ENCODE measurements at regions not wholly inside any gene's neighbourhood (a gene's known extent, or its start where the extent isn't known, plus 50 kb on each side); places are given as distances from the start of the nearest gene placed in this dataset.
"Not testable (repeated sequence)": the region's sequence is repeated elsewhere in the genome, so short reads cannot be mapped to it uniquely, and the experiment has no call there.

- DNase-seq: no peak
- intact Hi-C loops (cut with micrococcal nuclease): no loop called here
- Mint-ChIP-seq H3K9me3 (peaks cover 4% of the 10 kb centered on the region), H3K4me3 (no peak overlapping the region), H3K27me3 (no peaks in the 10 kb centered on the region), H3K36me3 (ENCODE audit: low read depth) (no peaks in the 10 kb centered on the region), H3K4me1 (ENCODE audit: low read depth) (no peaks in the 10 kb centered on the region), H3K27ac (no peak overlapping the region)
- no peak for ATAC-seq
- TF ChIP-seq, protein P1, sequence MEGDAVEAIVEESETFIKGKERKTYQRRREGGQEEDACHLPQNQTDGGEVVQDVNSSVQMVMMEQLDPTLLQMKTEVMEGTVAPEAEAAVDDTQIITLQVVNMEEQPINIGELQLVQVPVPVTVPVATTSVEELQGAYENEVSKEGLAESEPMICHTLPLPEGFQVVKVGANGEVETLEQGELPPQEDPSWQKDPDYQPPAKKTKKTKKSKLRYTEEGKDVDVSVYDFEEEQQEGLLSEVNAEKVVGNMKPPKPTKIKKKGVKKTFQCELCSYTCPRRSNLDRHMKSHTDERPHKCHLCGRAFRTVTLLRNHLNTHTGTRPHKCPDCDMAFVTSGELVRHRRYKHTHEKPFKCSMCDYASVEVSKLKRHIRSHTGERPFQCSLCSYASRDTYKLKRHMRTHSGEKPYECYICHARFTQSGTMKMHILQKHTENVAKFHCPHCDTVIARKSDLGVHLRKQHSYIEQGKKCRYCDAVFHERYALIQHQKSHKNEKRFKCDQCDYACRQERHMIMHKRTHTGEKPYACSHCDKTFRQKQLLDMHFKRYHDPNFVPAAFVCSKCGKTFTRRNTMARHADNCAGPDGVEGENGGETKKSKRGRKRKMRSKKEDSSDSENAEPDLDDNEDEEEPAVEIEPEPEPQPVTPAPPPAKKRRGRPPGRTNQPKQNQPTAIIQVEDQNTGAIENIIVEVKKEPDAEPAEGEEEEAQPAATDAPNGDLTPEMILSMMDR (IDR thresholded peaks at IDR 0.05): no peak
- CTCF ChIA-PET: no interaction called here
- POLR2A ChIA-PET: no interaction called here
Observed at GRCh38 chr3:6468589-6468988, 392.3 kb upstream of the GRM7 start.

DNA sequence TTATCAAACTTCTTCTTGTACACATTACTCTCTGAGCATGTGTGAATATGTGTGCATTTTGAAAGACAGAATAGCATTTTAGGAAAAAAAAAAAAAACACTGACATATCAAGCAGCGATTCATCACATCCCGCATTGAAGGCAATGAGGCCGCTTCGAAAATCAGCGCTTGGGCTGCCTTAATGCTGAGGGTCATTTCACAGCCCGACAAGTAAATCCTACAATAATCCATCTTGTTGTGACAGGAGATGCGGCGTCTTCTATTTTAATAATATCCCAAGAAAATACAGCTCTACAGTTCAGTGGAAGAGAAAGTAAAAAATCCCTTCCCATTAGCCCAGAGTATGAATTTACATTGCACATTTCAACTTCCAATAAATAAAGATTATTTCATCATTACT is 389.2 kb upstream of the GRM7 start:
- intact Hi-C loops (cut with micrococcal nuclease): no loop called here
- Mint-ChIP-seq H3K9me3 (peaks cover 4% of the 10 kb centered on the region), H3K27me3 (no peaks in the 10 kb centered on the region), H3K27ac (no peak overlapping the region), H3K4me1 (ENCODE audit: low read depth) (no peaks in the 10 kb centered on the region), H3K4me3 (no peak overlapping the region), H3K36me3 (ENCODE audit: low read depth) (no peaks in the 10 kb centered on the region)
- POLR2A ChIA-PET: no interaction called here
- DNase-seq (no peak), ATAC-seq (no peak)
- TF ChIP-seq, protein P1 (IDR thresholded peaks at IDR 0.05): no peak
- CTCF ChIA-PET: no interaction called here

GRCh38 chr3:6490487-6491327 is 370.2 kb upstream of the GRM7 start:
- H3K4me3 Mint-ChIP-seq; H3K36me3 Mint-ChIP-seq (ENCODE audit: low read depth); H3K27ac Mint-ChIP-seq; H3K4me1 Mint-ChIP-seq (ENCODE audit: low read depth); ATAC-seq; H3K27me3 Mint-ChIP-seq; intact Hi-C loops (cut with micrococcal nuclease); DNase-seq; CTCF ChIA-PET; H3K9me3 Mint-ChIP-seq; POLR2A ChIA-PET: not testable (repeated sequence)

DNA sequence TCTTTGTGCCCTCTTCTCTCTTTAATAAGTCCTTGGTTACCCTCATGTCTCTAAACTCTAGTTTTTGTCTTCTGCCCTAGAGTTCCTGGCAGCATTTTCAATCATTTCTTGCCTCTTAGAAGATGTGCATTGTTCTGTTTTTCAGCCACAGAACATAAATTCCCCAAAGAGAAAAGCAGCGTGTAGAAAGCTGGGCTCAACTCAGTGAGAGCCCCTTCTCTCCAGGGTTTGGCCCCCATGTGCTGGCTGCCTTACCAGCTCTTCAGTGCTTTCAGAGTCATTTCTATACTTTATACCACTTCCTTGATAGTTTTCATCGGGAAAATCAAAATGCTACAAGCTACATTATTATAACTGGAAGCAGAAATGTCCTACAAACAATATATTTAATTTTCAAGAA is 369.1 kb upstream of the GRM7 start:
- CTCF ChIA-PET: no interaction called here
- H3K4me3 Mint-ChIP-seq: no peak overlapping the region
- ATAC-seq: no peak
- no peaks in the 10 kb centered on the region for H3K27me3 Mint-ChIP-seq
- peaks cover 10% of the 10 kb centered on the region for H3K9me3 Mint-ChIP-seq
- POLR2A ChIA-PET: no interaction called here
- no peak overlapping the region for H3K27ac Mint-ChIP-seq
- TF ChIP-seq, protein P1 (IDR thresholded peaks at IDR 0.05): no peak
- H3K4me1 Mint-ChIP-seq (ENCODE audit: low read depth): no peaks in the 10 kb centered on the region
- intact Hi-C loops (cut with micrococcal nuclease): no loop called here
- DNase-seq: no peak
- H3K36me3 Mint-ChIP-seq (ENCODE audit: low read depth): no peaks in the 10 kb centered on the region

DNA sequence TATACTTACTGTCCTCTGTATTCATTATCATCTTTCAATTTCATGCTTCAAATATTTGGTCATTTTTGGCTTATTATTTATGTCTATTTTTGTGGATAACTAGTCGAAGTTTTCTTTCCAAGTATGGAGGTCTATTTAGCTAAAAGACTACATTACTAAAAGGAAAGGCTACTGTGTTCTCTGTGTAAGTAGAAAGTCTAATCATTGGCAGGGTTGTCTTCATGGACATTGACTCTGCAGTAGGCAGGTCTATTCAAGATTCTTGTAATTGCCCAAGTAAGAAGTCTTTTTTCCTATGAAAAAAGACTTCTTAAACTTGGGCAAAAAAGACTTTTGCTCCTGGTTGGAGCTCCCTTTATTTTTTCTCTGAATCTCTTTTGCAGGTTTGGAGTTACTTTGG is 368.6 kb upstream of the GRM7 start:
- CTCF ChIA-PET: no interaction called here

DNA sequence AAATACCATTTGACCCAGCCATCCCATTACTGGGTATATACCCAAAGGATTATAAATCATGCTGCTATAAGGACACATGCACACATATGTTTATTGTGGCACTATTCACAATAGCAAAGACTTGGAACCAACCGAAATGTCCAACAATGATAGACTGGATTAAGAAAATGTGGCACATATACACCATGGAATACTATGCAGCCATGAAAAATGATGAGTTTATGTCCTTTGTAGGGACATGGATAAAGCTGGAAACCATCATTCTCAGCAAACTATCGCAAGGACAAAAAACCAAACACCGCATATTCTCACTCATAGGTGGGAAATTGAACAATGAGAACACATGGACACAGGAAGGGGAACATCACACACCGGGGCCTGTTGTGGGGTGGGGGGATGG is 362.0 kb upstream of the GRM7 start:
- H3K27me3 Mint-ChIP-seq; H3K36me3 Mint-ChIP-seq (ENCODE audit: low read depth); H3K4me1 Mint-ChIP-seq (ENCODE audit: low read depth); H3K27ac Mint-ChIP-seq; H3K4me3 Mint-ChIP-seq; CTCF ChIA-PET; intact Hi-C loops (cut with micrococcal nuclease); ATAC-seq; DNase-seq; POLR2A ChIA-PET: not testable (repeated sequence)
- H3K9me3 Mint-ChIP-seq: peaks cover 15% of the 10 kb centered on the region

More for the DNA sequence above, 368.6 kb upstream of the GRM7 start:
- no peak overlapping the region for H3K4me3 Mint-ChIP-seq
- no peak for DNase-seq
- TF ChIP-seq, protein P1 (IDR thresholded peaks at IDR 0.05): no peak
- no peak overlapping the region for H3K27ac Mint-ChIP-seq
- peaks cover 10% of the 10 kb centered on the region for H3K9me3 Mint-ChIP-seq
- POLR2A ChIA-PET: no interaction called here
- H3K4me1 Mint-ChIP-seq (ENCODE audit: low read depth): no peaks in the 10 kb centered on the region
- H3K27me3 Mint-ChIP-seq: no peaks in the 10 kb centered on the region
- ATAC-seq: no peak
- intact Hi-C loops (cut with micrococcal nuclease): no loop called here
- H3K36me3 Mint-ChIP-seq (ENCODE audit: low read depth): no peaks in the 10 kb centered on the region
